MM.1S (cell line): ENCODE measurements at regions not wholly inside any gene's neighbourhood (a gene's known extent, or its start where the extent isn't known, plus 50 kb on each side); places are given as distances from the start of the nearest gene placed in this dataset.

ENCODE experiments used
- DNase-seq: peaks from one replicate; pipeline ENCODE4 v3.0.0-alpha.2; 2015
- H2AFZ ChIP-seq: fragments of 300-600 bp; sonication (generic); 2 replicates; pipeline ENCODE4 v1.6.0; 2016; ENCODE audit warnings: antibody characterized with exemption, low read length
- H3F3A ChIP-seq: fragments of 300-600 bp; sonication (generic); 2 replicates; pipeline ENCODE4 v1.6.1; 2016; ENCODE audit warnings: mild to moderate bottlenecking, antibody characterized with exemption, low read length, moderate library complexity, mixed read lengths; ENCODE audit not compliant: insufficient read depth
- H3K27ac ChIP-seq: fragments of 300-600 bp; sonication (generic); 2 replicates; pipeline ENCODE4 v1.5.1; 2016; ENCODE audit warnings: mild to moderate bottlenecking, low read length
- H3K27me3 ChIP-seq: fragments of 300-600 bp; sonication (generic); replicated peaks from 2 replicates; pipeline ENCODE4 v1.6.0; 2016; ENCODE audit warnings: low read length; ENCODE audit not compliant: insufficient read depth
- H3K36me3 ChIP-seq: fragments of 300-600 bp; sonication (generic); replicated peaks from 2 replicates; pipeline ENCODE4 v1.6.1; 2016; ENCODE audit warnings: mild to moderate bottlenecking, low read length, mixed read lengths; ENCODE audit not compliant: insufficient read depth
- H3K4me1 ChIP-seq: fragments of 300-600 bp; sonication (generic); 2 replicates; pipeline ENCODE4 v1.6.1; 2016; ENCODE audit warnings: low read length, mixed read lengths
- H3K4me2 ChIP-seq: fragments of 300-600 bp; sonication (generic); 2 replicates; pipeline ENCODE4 v1.6.0; 2016; ENCODE audit warnings: low read depth, low read length
- H3K4me3 ChIP-seq: fragments of 300-600 bp; sonication (generic); 2 replicates; pipeline ENCODE4 v1.5.1; 2016; ENCODE audit warnings: low read length, mixed read lengths
- H3K79me2 ChIP-seq: fragments of 300-600 bp; sonication (generic); 2 replicates; pipeline ENCODE4 v1.6.1; 2016; ENCODE audit warnings: mixed run types, low read length, mixed read lengths
- H3K9ac ChIP-seq: fragments of 300-600 bp; sonication (generic); 2 replicates; pipeline ENCODE4 v1.6.1; 2016; ENCODE audit warnings: low read length, mixed read lengths
- H3K9me2 ChIP-seq: fragments of 300-600 bp; sonication (generic); replicated peaks from 2 replicates; pipeline ENCODE4 v1.6.1; 2016; ENCODE audit warnings: mild to moderate bottlenecking, low read length, mixed read lengths; ENCODE audit not compliant: insufficient read depth
- H3K9me3 ChIP-seq: fragments of 300-600 bp; sonication (generic); replicated peaks from 2 replicates; pipeline ENCODE4 v1.6.1; 2016; ENCODE audit warnings: mild to moderate bottlenecking, low read length, mixed read lengths; ENCODE audit not compliant: insufficient read depth
- H4K20me1 ChIP-seq: fragments of 300-600 bp; sonication (generic); 2 replicates; pipeline ENCODE4 v1.6.1; 2016; ENCODE audit warnings: mild to moderate bottlenecking, low read length, moderate library complexity, mixed read lengths; ENCODE audit not compliant: insufficient read depth
- EZH2 ChIP-seq: fragments of 300-600 bp; sonication (generic); optimal IDR thresholded peaks from 2 replicates; pipeline ENCODE3; 2017; ENCODE audit warnings: low read depth, mild to moderate bottlenecking, antibody characterized with exemption, low read length, mixed read lengths
- EZH2phosphoT487 ChIP-seq: fragments of 300-600 bp; sonication (generic); IDR thresholded peaks from 2 replicates; pipeline ENCODE4 v1.6.1; 2018; ENCODE audit warnings: antibody characterized with exemption, low read length
- TF ChIP-seq, protein P1 (sequence below): fragments of 300-600 bp; sonication (generic); IDR thresholded peaks from 2 replicates; pipeline ENCODE4 v1.5.1; 2016; ENCODE audit warnings: antibody characterized with exemption, low read length, mixed read lengths

- no peaks in the 10 kb centered on the region for H3K27me3 ChIP-seq
- no peaks in the 10 kb centered on the region for H3K36me3 ChIP-seq
- H4K20me1 ChIP-seq, result no peaks in the 10 kb centered on the region
- no peaks in the 10 kb centered on the region for H3K9me2 ChIP-seq
- no peak overlapping the region for H3K9ac ChIP-seq
- no peaks in the 10 kb centered on the region for H3F3A ChIP-seq
- H2AFZ ChIP-seq, result no peak overlapping the region
- no peaks in the 10 kb centered on the region for H3K79me2 ChIP-seq
- no peak overlapping the region for H3K27ac ChIP-seq
- DNase-seq, result no peak
- no peaks in the 10 kb centered on the region for H3K9me3 ChIP-seq
- no peak for TF ChIP-seq EZH2
- TF ChIP-seq, protein P1, sequence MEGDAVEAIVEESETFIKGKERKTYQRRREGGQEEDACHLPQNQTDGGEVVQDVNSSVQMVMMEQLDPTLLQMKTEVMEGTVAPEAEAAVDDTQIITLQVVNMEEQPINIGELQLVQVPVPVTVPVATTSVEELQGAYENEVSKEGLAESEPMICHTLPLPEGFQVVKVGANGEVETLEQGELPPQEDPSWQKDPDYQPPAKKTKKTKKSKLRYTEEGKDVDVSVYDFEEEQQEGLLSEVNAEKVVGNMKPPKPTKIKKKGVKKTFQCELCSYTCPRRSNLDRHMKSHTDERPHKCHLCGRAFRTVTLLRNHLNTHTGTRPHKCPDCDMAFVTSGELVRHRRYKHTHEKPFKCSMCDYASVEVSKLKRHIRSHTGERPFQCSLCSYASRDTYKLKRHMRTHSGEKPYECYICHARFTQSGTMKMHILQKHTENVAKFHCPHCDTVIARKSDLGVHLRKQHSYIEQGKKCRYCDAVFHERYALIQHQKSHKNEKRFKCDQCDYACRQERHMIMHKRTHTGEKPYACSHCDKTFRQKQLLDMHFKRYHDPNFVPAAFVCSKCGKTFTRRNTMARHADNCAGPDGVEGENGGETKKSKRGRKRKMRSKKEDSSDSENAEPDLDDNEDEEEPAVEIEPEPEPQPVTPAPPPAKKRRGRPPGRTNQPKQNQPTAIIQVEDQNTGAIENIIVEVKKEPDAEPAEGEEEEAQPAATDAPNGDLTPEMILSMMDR, result no peak
- no peak for TF ChIP-seq EZH2phosphoT487
- no peaks in the 10 kb centered on the region for H3K4me1 ChIP-seq
- no peak overlapping the region for H3K4me3 ChIP-seq
- H3K4me2 ChIP-seq, result no peak overlapping the region
These were observed 672.3 kb upstream of the REG3G start for GRCh38 chr2:78353168-78353567.

GRCh38 chr2:78355967-78356366, 669.5 kb upstream of the REG3G start:
- H3K9ac ChIP-seq, result no peak overlapping the region
- TF ChIP-seq EZH2 (no peak), EZH2phosphoT487 (no peak)
- TF ChIP-seq, protein P1, result no peak
- H3K4me1 ChIP-seq, result no peaks in the 10 kb centered on the region
- H3K27me3 ChIP-seq, result no peaks in the 10 kb centered on the region
- no peak overlapping the region for H3K27ac ChIP-seq
- no peak overlapping the region for H2AFZ ChIP-seq
- H3K9me3 ChIP-seq, result no peaks in the 10 kb centered on the region
- no peaks in the 10 kb centered on the region for H3F3A ChIP-seq
- H3K4me3 ChIP-seq, result no peak overlapping the region
- no peaks in the 10 kb centered on the region for H3K79me2 ChIP-seq
- no peaks in the 10 kb centered on the region for H3K36me3 ChIP-seq
- no peaks in the 10 kb centered on the region for H3K9me2 ChIP-seq
- no peak overlapping the region for H3K4me2 ChIP-seq
- no peak for DNase-seq
- H4K20me1 ChIP-seq, result no peaks in the 10 kb centered on the region

DNA sequence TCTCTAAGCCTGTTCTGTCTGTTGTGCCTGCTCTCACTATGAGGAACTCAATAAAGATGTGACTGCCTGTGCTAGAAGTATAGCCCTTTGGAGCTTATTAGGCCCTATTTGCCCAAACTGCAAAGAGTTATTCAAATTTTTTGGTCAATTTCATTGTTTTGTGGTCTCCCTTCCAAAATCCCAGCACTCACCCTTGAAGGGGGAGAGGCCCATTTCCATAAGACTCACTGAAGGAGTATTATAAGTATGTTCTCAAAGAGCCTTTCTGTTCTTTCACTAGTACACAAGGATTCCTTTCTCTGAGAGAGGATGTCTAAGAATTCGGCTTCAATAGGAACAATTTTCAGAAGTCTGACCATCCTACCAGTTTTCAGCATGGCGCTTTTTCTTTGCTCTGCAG, 641.9 kb upstream of the REG3G start:
- H4K20me1 ChIP-seq, result no peaks in the 10 kb centered on the region
- no peaks in the 10 kb centered on the region for H3F3A ChIP-seq
- H2AFZ ChIP-seq, result no peak overlapping the region
- H3K27me3 ChIP-seq, result no peaks in the 10 kb centered on the region
- DNase-seq, result no peak
- H3K36me3 ChIP-seq, result no peaks in the 10 kb centered on the region
- H3K4me3 ChIP-seq, result no peak overlapping the region
- H3K4me2 ChIP-seq, result no peak overlapping the region
- TF ChIP-seq EZH2, result no peak
- TF ChIP-seq, protein P1, result no peak
- TF ChIP-seq EZH2phosphoT487, result no peak
- H3K79me2 ChIP-seq, result no peaks in the 10 kb centered on the region
- H3K9ac ChIP-seq, result no peak overlapping the region
- H3K27ac ChIP-seq, result no peak overlapping the region
- H3K4me1 ChIP-seq, result no peaks in the 10 kb centered on the region
- H3K9me2 ChIP-seq, result no peaks in the 10 kb centered on the region
- H3K9me3 ChIP-seq, result no peaks in the 10 kb centered on the region
